RPMI7951 (cell line): ENCODE measurements at regions not wholly inside any gene's neighbourhood (a gene's known extent, or its start where the extent isn't known, plus 50 kb on each side); places are given as distances from the start of the nearest gene placed in this dataset.
A peak's percentile ranks its signal among the peaks of the same experiment; 100 is the strongest.

Experiments used
- DNase-seq: peaks from one replicate; pipeline ENCODE4 v3.0.0-alpha.2; 2012; ENCODE audit warnings: low read depth

GRCh38 chr4:31949045-31949444 is 1228.9 kb downstream of the PCDH7 start:
- no peak for DNase-seq

- DNase-seq, result no peak
Measured at GRCh38 chr4:31955346-31955745, 1235.2 kb downstream of the PCDH7 start.

- DNase-seq, result no peak
Measured at GRCh38 chr4:31959972-31960371, 1239.8 kb downstream of the PCDH7 start.

- no peak for DNase-seq
Measured at GRCh38 chr4:31964685-31965084, 1244.5 kb downstream of the PCDH7 start.

GRCh38 chr4:31968842-31969241 is 1248.7 kb downstream of the PCDH7 start:
- DNase-seq, result no peak

GRCh38 chr4:31974490-31975002 is 1254.4 kb downstream of the PCDH7 start:
- no peak for DNase-seq

- no peak for DNase-seq
Measured at GRCh38 chr4:31979988-31980387, 1259.8 kb downstream of the PCDH7 start.

- DNase-seq, result no peak
Measured at GRCh38 chr4:31983246-31983645, 1263.1 kb downstream of the PCDH7 start.

- no peak for DNase-seq
Measured at GRCh38 chr4:31983677-31984076, 1263.5 kb downstream of the PCDH7 start.

GRCh38 chr4:31984872-31985271 is 1264.7 kb downstream of the PCDH7 start:
- no peak for DNase-seq

- DNase-seq, result no peak
Measured at GRCh38 chr4:31995943-31996901, 1276.1 kb downstream of the PCDH7 start.

- DNase-seq, result no peak
Measured at GRCh38 chr4:31998807-31999206, 1278.6 kb downstream of the PCDH7 start.

- DNase-seq, result no peak
Measured at GRCh38 chr4:31999848-32000247, 1279.7 kb downstream of the PCDH7 start.

GRCh38 chr4:32000846-32001488 is 1280.8 kb downstream of the PCDH7 start:
- no peak for DNase-seq

GRCh38 chr4:32002037-32002747 is 1282.0 kb downstream of the PCDH7 start:
- no peak for DNase-seq

GRCh38 chr4:32003548-32003947 is 1283.4 kb downstream of the PCDH7 start:
- DNase-seq, result no peak

GRCh38 chr4:32010221-32010620 is 1290.1 kb downstream of the PCDH7 start:
- DNase-seq, result peak; percentile 56

GRCh38 chr4:32022071-32022470 is 1301.9 kb downstream of the PCDH7 start:
- no peak for DNase-seq

- peak; percentile 6 for DNase-seq
Measured at GRCh38 chr4:32025851-32026459, 1305.8 kb downstream of the PCDH7 start.

- DNase-seq, result no peak
Measured at GRCh38 chr4:32030406-32030805, 1310.2 kb downstream of the PCDH7 start.

GRCh38 chr4:32031026-32031425 is 1310.9 kb downstream of the PCDH7 start:
- no peak for DNase-seq
